WTC11 (cell line): ENCODE measurements at regions not wholly inside any gene's neighbourhood (a gene's known extent, or its start where the extent isn't known, plus 50 kb on each side); places are given as distances from the start of the nearest gene placed in this dataset.

ENCODE experiments used
- GABPB1 ChIP-seq: sonication (generic); formaldehyde crosslinking; IDR thresholded peaks from 2 replicates; pipeline ENCODE4 v1.8.1; 2023; ENCODE audit warnings: mild to moderate bottlenecking, missing genetic modification reagents
- MXD4 ChIP-seq: fragments of 250-450 bp; sonication (Bioruptor Pico); IDR thresholded peaks from 2 replicates; pipeline ENCODE4 v1.8.0; 2021; ENCODE audit warnings: mild to moderate bottlenecking, moderate library complexity, borderline replicate concordance
- TCF7 ChIP-seq: sonication (generic); formaldehyde crosslinking; IDR thresholded peaks from 2 replicates; pipeline ENCODE4 v1.8.0; 2022; ENCODE audit warnings: mild to moderate bottlenecking, low read depth, missing genetic modification reagents, moderate library complexity
- ZNF121 ChIP-seq: sonication (generic); formaldehyde crosslinking; IDR thresholded peaks from 2 replicates; pipeline ENCODE4 v1.8.0; 2023; ENCODE audit warnings: missing genetic modification reagents
- TF ChIP-seq, protein P1 (sequence below): sonication (generic); formaldehyde crosslinking; IDR thresholded peaks from 2 replicates; pipeline ENCODE4 v1.8.1; 2023; ENCODE audit warnings: mild to moderate bottlenecking, missing genetic modification reagents
- TF ChIP-seq, protein P2 (sequence below): fragments of 200-600 bp; IDR thresholded peaks from 2 replicates; pipeline ENCODE4 v1.8.0; 2022; ENCODE audit warnings: antibody characterized with exemption
- TF ChIP-seq, protein P3 (sequence below): sonication (generic); formaldehyde crosslinking; IDR thresholded peaks from 2 replicates; pipeline ENCODE4 v1.8.1; 2023; ENCODE audit warnings: mild to moderate bottlenecking, missing genetic modification reagents
- TF ChIP-seq, protein P4 (sequence below): sonication (generic); formaldehyde crosslinking; IDR thresholded peaks from 2 replicates; pipeline ENCODE4 v1.8.0; 2022; ENCODE audit warnings: missing genetic modification reagents
- TF ChIP-seq, protein P5 (sequence below): sonication (generic); formaldehyde crosslinking; IDR thresholded peaks from 2 replicates; pipeline ENCODE4 v1.8.1; 2023; ENCODE audit warnings: mild to moderate bottlenecking, missing genetic modification reagents, moderate library complexity
- TF ChIP-seq, protein P6 (sequence below): sonication (generic); formaldehyde crosslinking; conservative IDR thresholded peaks from 2 replicates; pipeline ENCODE4 v1.8.1; 2022; ENCODE audit warnings: mild to moderate bottlenecking, missing genetic modification reagents

DNA sequence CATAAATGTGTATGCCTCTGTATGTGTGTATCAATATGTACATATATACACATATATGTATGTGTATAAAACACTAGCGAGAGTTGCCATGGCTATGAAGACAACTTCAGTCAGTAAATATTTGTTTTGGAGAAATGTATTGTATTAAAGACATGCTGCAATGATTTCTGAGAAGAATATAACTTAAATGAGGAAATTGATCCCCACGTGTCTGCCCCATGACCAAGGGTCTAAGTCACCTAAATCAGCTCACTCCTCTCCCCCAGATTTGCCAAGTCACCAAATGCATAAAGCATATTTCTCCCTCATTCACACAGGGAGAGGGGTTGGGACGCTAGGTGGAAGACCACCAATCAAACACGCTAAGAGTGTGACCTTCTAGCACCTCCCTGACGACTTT is 58.3 kb upstream of the LYST start:
- TF ChIP-seq, protein P1, sequence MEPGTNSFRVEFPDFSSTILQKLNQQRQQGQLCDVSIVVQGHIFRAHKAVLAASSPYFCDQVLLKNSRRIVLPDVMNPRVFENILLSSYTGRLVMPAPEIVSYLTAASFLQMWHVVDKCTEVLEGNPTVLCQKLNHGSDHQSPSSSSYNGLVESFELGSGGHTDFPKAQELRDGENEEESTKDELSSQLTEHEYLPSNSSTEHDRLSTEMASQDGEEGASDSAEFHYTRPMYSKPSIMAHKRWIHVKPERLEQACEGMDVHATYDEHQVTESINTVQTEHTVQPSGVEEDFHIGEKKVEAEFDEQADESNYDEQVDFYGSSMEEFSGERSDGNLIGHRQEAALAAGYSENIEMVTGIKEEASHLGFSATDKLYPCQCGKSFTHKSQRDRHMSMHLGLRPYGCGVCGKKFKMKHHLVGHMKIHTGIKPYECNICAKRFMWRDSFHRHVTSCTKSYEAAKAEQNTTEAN, result no peak
- TF ChIP-seq, protein P2, sequence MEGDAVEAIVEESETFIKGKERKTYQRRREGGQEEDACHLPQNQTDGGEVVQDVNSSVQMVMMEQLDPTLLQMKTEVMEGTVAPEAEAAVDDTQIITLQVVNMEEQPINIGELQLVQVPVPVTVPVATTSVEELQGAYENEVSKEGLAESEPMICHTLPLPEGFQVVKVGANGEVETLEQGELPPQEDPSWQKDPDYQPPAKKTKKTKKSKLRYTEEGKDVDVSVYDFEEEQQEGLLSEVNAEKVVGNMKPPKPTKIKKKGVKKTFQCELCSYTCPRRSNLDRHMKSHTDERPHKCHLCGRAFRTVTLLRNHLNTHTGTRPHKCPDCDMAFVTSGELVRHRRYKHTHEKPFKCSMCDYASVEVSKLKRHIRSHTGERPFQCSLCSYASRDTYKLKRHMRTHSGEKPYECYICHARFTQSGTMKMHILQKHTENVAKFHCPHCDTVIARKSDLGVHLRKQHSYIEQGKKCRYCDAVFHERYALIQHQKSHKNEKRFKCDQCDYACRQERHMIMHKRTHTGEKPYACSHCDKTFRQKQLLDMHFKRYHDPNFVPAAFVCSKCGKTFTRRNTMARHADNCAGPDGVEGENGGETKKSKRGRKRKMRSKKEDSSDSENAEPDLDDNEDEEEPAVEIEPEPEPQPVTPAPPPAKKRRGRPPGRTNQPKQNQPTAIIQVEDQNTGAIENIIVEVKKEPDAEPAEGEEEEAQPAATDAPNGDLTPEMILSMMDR, result no peak
- no peak for TF ChIP-seq GABPB1 (CRISPR knock-in tag)
- TF ChIP-seq, protein P3, sequence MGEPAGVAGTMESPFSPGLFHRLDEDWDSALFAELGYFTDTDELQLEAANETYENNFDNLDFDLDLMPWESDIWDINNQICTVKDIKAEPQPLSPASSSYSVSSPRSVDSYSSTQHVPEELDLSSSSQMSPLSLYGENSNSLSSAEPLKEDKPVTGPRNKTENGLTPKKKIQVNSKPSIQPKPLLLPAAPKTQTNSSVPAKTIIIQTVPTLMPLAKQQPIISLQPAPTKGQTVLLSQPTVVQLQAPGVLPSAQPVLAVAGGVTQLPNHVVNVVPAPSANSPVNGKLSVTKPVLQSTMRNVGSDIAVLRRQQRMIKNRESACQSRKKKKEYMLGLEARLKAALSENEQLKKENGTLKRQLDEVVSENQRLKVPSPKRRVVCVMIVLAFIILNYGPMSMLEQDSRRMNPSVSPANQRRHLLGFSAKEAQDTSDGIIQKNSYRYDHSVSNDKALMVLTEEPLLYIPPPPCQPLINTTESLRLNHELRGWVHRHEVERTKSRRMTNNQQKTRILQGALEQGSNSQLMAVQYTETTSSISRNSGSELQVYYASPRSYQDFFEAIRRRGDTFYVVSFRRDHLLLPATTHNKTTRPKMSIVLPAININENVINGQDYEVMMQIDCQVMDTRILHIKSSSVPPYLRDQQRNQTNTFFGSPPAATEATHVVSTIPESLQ (CRISPR knock-in tag), result no peak
- TF ChIP-seq, protein P4, sequence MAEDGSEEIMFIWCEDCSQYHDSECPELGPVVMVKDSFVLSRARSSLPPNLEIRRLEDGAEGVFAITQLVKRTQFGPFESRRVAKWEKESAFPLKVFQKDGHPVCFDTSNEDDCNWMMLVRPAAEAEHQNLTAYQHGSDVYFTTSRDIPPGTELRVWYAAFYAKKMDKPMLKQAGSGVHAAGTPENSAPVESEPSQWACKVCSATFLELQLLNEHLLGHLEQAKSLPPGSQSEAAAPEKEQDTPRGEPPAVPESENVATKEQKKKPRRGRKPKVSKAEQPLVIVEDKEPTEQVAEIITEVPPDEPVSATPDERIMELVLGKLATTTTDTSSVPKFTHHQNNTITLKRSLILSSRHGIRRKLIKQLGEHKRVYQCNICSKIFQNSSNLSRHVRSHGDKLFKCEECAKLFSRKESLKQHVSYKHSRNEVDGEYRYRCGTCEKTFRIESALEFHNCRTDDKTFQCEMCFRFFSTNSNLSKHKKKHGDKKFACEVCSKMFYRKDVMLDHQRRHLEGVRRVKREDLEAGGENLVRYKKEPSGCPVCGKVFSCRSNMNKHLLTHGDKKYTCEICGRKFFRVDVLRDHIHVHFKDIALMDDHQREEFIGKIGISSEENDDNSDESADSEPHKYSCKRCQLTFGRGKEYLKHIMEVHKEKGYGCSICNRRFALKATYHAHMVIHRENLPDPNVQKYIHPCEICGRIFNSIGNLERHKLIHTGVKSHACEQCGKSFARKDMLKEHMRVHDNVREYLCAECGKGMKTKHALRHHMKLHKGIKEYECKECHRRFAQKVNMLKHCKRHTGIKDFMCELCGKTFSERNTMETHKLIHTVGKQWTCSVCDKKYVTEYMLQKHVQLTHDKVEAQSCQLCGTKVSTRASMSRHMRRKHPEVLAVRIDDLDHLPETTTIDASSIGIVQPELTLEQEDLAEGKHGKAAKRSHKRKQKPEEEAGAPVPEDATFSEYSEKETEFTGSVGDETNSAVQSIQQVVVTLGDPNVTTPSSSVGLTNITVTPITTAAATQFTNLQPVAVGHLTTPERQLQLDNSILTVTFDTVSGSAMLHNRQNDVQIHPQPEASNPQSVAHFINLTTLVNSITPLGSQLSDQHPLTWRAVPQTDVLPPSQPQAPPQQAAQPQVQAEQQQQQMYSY (CRISPR knock-in tag), result no peak
- TF ChIP-seq, protein P5, sequence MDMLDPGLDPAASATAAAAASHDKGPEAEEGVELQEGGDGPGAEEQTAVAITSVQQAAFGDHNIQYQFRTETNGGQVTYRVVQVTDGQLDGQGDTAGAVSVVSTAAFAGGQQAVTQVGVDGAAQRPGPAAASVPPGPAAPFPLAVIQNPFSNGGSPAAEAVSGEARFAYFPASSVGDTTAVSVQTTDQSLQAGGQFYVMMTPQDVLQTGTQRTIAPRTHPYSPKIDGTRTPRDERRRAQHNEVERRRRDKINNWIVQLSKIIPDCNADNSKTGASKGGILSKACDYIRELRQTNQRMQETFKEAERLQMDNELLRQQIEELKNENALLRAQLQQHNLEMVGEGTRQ (CRISPR knock-in tag), result no peak
- TF ChIP-seq, protein P6, sequence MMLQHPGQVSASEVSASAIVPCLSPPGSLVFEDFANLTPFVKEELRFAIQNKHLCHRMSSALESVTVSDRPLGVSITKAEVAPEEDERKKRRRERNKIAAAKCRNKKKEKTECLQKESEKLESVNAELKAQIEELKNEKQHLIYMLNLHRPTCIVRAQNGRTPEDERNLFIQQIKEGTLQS (CRISPR knock-in tag), result no peak
- TF ChIP-seq MXD4 (CRISPR knock-in tag), result no peak
- no peak for TF ChIP-seq ZNF121
- no peak for TF ChIP-seq TCF7 (CRISPR knock-in tag)
